Adrenal gland (tissue), 9 donors: ENCODE measurements at regions not wholly inside any gene's neighbourhood (a gene's known extent, or its start where the extent isn't known, plus 50 kb on each side); places are given as distances from the start of the nearest gene placed in this dataset.

Experiments used
- DNase-seq, 7 donors: peaks; one replicate each; pipeline ENCODE4 v3.0.0-alpha.2; 2019 to 2020
- H3K27ac ChIP-seq, 5 donors: fragments of 200-600 bp; sonication (generic) in 4 of 5; 1 replicate in 3 of 5; 2 replicates in 2 of 5; pipeline versions ENCODE4 v1.5.1 to v1.8.0; 2016 to 2020; ENCODE audit warnings: mild to moderate bottlenecking in 1 of 5
- H3K27me3 ChIP-seq: fragments of 200-600 bp; 2 replicates; pipeline ENCODE4 v1.8.0; 2021
- H3K36me3 ChIP-seq, 2 donors: fragments of 200-600 bp; replicated peaks in 1 of 2; 1 replicate in 1 of 2; 2 replicates in 1 of 2; pipeline versions ENCODE4 v1.5.1 to v1.8.0; 2018 to 2022
- H3K4me1 ChIP-seq, 2 donors: fragments of 200-600 bp; replicated peaks in 1 of 2; 1 replicate in 1 of 2; 2 replicates in 1 of 2; pipeline versions ENCODE4 v1.5.1 to v1.8.0; 2018 to 2021
- H3K4me3 ChIP-seq, 4 donors: fragments of 200-600 bp; sonication (generic) in 3 of 4; one replicate each; pipeline ENCODE4 v1.5.1; 2016 to 2018
- H3K9me3 ChIP-seq, 3 donors: fragments of 200-600 bp; sonication (generic) in 1 of 3; replicated peaks in 1 of 3; 1 replicate in 2 of 3; 2 replicates in 1 of 3; pipeline versions ENCODE4 v1.5.1 to v1.8.0; 2016 to 2021
- POLR2A ChIP-seq, 2 donors: fragments of 450-650 bp; IDR thresholded peaks; one replicate each; pipeline ENCODE4 v1.6.1; 2017; ENCODE audit warnings: antibody characterized with exemption in 2 of 2, mild to moderate bottlenecking in 2 of 2, moderate library complexity in 1 of 2
- WGBS, 4 donors: extraction: QIAGEN DNeasy Blood & Tissue Kit in 2 of 4; methylation state at CpG; one replicate each; pipeline versions ENCODE4 v1.1.5 to v1.1.7; 2013 to 2017; 5-methylcytosine and 5-hydroxymethylcytosine counted together
- intact Hi-C, 2 donors: fragments of 100-400 bp; cut with DNase I; formaldehyde crosslinking; loops; one replicate each; pipeline versions ENCODE4 v1.14.1 to v1.15.0; 2022 to 2023
- TF ChIP-seq, protein P1 (sequence below), 6 experiments: fragments of 450-650 bp in 4 of 6; fragments of 200-600 bp in 2 of 6; sonication (generic) in 1 of 6; IDR thresholded peaks; 1 replicate in 5 of 6; 2 replicates in 1 of 6; pipeline versions ENCODE4 v1.5.1 to v1.8.0; 2016 to 2021; ENCODE audit warnings: antibody characterized with exemption in 6 of 6, mild to moderate bottlenecking in 2 of 6, moderate library complexity in 1 of 6
- donor health status: healthy with polysubstance abuse.
- donor health status: Bipolar disorder and iron deficiency.
- donor health status: DM: yes; HTN: yes; CAD: no.
- donor health status: DM: no; HTN: no; CAD: no.
- donor health status: DM: no; HTN: no; CAD: no.

DNA sequence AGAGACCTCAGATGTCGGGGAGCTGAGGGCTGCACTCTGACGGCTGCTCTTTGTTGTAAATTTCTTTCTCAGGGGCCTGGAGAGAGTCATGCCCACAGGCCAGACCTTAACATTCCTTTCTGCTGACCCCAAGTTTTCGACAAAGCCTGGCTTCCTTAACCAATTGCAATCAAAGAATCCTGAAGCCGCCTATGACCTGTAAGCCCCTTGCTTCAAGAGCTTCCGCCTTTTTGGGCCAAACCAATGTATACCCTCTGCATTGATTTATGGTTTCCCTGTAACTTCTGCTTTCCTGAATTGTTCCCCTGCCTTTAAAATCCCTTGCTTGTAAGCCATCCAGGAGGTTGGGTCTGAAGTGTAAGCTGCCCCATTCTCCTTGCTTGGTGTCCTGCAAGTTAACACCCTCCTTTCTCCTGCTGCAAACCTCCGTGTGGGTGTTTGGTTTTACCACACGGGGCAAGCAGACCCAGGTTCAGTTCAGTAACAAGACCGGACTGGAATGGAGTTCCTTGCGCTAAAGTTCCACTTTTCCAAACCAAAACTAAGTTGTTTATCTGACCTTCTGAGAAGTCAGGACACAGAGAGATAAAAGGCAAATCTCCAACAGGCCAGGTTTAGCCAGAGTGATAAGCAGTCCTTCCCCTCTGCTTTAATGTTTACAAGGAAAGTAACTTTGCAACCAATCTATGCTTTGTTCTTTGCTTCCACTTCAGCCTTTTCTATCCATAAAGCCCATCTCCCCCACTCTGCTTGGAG is 141.6 kb downstream of the KCNJ12 start:
- no peak overlapping the region for H3K4me3 ChIP-seq
- DNase-seq: no peak
- TF ChIP-seq, protein P1, sequence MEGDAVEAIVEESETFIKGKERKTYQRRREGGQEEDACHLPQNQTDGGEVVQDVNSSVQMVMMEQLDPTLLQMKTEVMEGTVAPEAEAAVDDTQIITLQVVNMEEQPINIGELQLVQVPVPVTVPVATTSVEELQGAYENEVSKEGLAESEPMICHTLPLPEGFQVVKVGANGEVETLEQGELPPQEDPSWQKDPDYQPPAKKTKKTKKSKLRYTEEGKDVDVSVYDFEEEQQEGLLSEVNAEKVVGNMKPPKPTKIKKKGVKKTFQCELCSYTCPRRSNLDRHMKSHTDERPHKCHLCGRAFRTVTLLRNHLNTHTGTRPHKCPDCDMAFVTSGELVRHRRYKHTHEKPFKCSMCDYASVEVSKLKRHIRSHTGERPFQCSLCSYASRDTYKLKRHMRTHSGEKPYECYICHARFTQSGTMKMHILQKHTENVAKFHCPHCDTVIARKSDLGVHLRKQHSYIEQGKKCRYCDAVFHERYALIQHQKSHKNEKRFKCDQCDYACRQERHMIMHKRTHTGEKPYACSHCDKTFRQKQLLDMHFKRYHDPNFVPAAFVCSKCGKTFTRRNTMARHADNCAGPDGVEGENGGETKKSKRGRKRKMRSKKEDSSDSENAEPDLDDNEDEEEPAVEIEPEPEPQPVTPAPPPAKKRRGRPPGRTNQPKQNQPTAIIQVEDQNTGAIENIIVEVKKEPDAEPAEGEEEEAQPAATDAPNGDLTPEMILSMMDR (IDR thresholded peaks at IDR 0.05): no peak
- TF ChIP-seq POLR2A (IDR thresholded peaks at IDR 0.05): no peak
- H3K4me1 ChIP-seq: peaks cover 0 to 2% of the 10 kb centered on the region in 2 donors
- H3K27ac ChIP-seq: no peak overlapping the region
- WGBS, 4 donors: 57 to 63% (median 60%) methylated on average over 9 of the region's 9 CpGs
- intact Hi-C loops: no loop called here
- no peaks in the 10 kb centered on the region for H3K27me3 ChIP-seq
- no peaks in the 10 kb centered on the region for H3K36me3 ChIP-seq
- H3K9me3 ChIP-seq: no peaks in the 10 kb centered on the region

DNA sequence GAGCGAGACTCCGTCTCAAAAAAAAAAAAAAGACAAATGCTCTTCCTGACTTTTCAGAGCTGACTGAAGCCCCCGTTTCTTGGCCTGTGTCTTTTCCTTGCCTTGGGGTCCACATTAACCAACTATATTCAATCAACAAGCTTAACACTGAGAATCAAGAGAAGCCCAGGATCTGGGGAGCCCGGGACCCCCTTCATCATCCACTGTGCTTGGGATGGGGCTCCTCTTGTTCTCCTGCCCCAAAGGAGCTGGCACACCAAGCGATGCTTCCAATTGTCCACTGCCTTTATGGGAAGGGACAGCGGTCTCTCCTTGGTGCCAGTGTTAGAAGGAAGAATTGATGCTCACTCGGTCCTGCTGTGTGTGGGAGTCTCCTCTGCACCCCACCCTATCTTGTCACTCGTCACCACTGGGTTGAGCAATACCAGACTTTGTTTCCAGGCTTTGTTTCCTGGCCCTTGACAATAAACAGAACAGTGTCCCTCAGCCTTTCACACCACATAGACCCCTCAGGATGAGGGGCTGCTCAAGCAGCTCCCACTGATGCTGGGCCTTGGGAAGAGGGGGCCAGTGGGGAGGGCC is 146.7 kb downstream of the KCNJ12 start:
- Histone ChIP-seq H3K36me3 (no peaks in the 10 kb centered on the region), H3K27me3 (no peaks in the 10 kb centered on the region), H3K4me3 (no peak overlapping the region), H3K4me1 (no peaks in the 10 kb centered on the region), H3K27ac (no peak overlapping the region), H3K9me3 (no peaks in the 10 kb centered on the region)
- TF ChIP-seq POLR2A (IDR thresholded peaks at IDR 0.05): no peak
- TF ChIP-seq, protein P1 (IDR thresholded peaks at IDR 0.05): no peak
- intact Hi-C loops: no loop called here
- 77 to 89% (median 84%) methylated on average over 6 to 8 of the region's 8 CpGs for WGBS, 4 donors
- DNase-seq: no peak

DNA sequence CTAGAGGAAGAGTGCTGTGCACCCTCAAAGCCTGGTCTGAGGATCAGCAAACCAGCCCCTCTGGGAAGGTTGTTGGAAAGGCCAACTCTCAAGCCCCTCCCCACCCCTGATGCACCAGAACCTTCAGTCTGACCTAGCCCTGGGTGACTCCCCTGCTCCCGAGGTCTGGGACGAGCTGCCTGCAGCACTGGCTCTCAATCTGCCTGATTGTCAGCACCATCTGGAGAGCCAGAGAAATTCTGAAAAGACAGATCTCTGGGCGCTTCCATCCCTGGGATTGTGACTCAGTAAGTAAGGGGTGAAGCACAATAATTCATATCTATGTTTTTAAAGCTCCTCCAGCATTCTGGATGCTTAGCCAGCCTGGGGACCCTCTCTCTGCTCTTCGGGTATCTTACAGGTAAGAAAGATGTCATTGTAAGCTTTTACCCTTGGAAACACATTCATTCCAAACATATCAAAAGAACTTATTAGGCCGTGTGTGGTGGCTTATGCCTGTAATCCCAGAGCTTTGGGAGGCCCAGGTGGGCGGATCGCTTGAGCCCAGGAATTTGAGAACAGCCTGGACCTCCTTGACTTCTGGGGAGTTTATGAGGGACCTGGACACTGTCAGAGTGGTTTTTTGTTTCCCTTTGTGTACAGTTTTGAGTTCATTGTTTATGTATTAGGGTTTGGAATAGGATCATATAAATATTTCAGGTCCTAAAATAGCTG is 147.5 kb downstream of the KCNJ12 start:
- no peak for TF ChIP-seq POLR2A (IDR thresholded peaks at IDR 0.05)
- TF ChIP-seq, protein P1 (IDR thresholded peaks at IDR 0.05): no peak
- H3K4me3 ChIP-seq: no peak overlapping the region
- no peak for DNase-seq
- no peaks in the 10 kb centered on the region for H3K36me3 ChIP-seq
- intact Hi-C loops: no loop called here
- H3K9me3 ChIP-seq: no peaks in the 10 kb centered on the region
- H3K27ac ChIP-seq: no peak overlapping the region
- H3K27me3 ChIP-seq: no peaks in the 10 kb centered on the region
- H3K4me1 ChIP-seq: no peaks in the 10 kb centered on the region
- WGBS, 4 donors: 73 to 86% (median 74%) methylated on average over 4 to 7 of the region's 7 CpGs

DNA sequence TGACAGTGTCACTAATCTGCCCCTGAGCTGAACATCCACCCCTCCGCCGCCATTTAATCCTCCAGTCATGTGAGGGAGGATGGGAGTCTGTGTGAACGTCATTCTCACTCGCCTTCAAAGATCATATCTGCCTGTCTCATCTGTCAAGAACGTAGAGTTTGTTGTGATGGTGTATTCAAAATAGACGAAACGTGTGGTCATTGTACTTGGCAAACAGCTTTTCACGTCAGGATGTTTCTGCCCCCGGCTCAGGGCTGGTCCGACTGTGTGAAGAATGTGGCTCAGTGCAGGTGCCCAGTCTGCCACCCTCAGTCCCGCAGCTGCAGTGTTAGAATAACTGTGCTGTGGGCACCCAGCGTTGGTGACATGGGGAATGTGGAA is 148.0 kb downstream of the KCNJ12 start:
- Histone ChIP-seq H3K4me1 (no peaks in the 10 kb centered on the region), H3K27ac (no peak overlapping the region), H3K9me3 (no peaks in the 10 kb centered on the region), H3K4me3 (no peak overlapping the region), H3K27me3 (no peaks in the 10 kb centered on the region), H3K36me3 (no peaks in the 10 kb centered on the region)
- TF ChIP-seq POLR2A (IDR thresholded peaks at IDR 0.05): no peak
- TF ChIP-seq, protein P1 (IDR thresholded peaks at IDR 0.05): no peak
- DNase-seq: no peak
- WGBS, 4 donors: 70 to 80% (median 76%) methylated on average over 12 of the region's 12 CpGs
- intact Hi-C loops: no loop called here
